GM12891 (cell line): ENCODE measurements at regions not wholly inside any gene's neighbourhood (a gene's known extent, or its start where the extent isn't known, plus 50 kb on each side); places are given as distances from the start of the nearest gene placed in this dataset.
"Not testable (repeated sequence)": the region's sequence is repeated elsewhere in the genome, so short reads cannot be mapped to it uniquely, and the experiment has no call there.

Source experiments
- POLR2A ChIP-seq: IDR thresholded peaks from 2 replicates; pipeline ENCODE4 v1.6.1; 2011; ENCODE audit warnings: low read depth, low read length, control low read depth
- POLR2AphosphoS5 ChIP-seq: IDR thresholded peaks from 2 replicates; pipeline ENCODE4 v1.6.1; 2011; ENCODE audit warnings: low read depth, low read length, control low read depth
- SPI1 ChIP-seq: IDR thresholded peaks from 2 replicates; pipeline ENCODE4 v1.6.1; 2011; ENCODE audit warnings: low read depth, low read length, control low read depth
- TAF1 ChIP-seq: IDR thresholded peaks from 2 replicates; pipeline ENCODE4 v1.6.1; 2011; ENCODE audit warnings: low read depth, low read length, control low read depth

- TF ChIP-seq POLR2AphosphoS5, POLR2A, TAF1, SPI1: not testable (repeated sequence)
Measured at GRCh38 chr15:24271496-24272244, 403.9 kb upstream of the NPAP1 start.
